ENCODE measurements at regions not wholly inside any gene's neighbourhood (a gene's known extent, or its start where the extent isn't known, plus 50 kb on each side); places are given as distances from the start of the nearest gene placed in this dataset.
"Not testable (repeated sequence)": the region's sequence is repeated elsewhere in the genome, so short reads cannot be mapped to it uniquely, and the experiment has no call there.

DNA sequence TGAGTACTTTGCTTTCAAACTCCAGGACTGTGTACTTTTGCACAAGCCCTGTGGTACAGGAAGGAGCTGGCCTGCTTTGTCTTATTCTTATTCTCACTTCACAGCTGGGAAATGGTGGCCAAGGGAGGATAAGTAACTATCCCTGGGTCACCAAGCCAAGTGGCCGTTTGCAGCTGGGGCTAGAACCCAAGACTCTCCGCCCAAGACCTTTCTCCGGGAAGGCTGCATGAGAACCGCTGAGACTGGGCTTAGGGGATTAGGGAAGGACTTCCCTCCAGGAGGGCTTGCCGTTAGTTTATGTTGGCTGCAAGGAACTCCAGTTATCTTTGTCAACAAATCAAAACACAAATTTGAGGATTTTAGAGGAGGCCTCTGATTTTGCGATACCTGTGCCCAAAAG lies 109.5 kb upstream of the ADRA1D start:
- no peak for DNase-seq (ENCODE audit: low read depth in 2 of 2)

DNA sequence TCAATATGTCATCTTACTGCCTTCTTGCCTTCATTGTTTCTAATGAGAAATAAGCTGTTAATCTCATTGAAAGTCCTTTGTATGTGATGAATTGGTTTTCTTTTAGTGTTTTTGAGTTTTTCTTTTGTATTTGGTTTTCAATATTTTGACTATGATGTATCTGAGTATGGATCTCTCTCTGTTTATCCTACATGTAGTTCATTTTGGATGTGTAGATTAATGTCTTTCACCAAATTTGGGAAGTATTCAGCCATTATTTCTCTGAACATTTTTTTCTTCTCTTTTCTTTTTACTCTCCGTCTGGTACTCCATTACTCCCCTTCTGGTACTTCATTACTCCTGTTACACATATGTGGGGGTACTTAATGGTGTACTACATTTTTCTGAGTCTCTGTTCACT lies 103.3 kb upstream of the ADRA1D start:
- no peak for DNase-seq (ENCODE audit: low read depth in 2 of 2)

DNA sequence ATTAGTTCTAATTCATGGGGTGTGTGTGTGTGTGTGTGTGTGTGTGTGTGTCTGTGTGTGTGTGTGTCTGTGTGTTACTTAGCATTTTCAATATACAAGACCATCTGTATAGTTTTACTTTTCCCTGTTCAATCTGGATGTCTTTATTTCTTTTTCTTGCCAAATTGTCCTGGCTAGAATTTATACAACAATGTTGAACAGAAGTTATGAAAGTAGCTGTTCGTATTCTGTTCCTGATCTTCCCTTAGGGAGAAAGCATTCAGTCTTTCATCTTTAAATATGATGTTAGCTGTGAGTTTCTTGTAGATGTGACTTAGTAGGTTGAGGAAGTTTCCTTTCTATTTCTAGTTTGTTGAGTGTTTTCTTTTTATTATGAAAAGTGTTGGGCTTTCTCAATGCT lies 101.0 kb upstream of the ADRA1D start:
- no peak for DNase-seq (ENCODE audit: low read depth in 2 of 2)

DNA sequence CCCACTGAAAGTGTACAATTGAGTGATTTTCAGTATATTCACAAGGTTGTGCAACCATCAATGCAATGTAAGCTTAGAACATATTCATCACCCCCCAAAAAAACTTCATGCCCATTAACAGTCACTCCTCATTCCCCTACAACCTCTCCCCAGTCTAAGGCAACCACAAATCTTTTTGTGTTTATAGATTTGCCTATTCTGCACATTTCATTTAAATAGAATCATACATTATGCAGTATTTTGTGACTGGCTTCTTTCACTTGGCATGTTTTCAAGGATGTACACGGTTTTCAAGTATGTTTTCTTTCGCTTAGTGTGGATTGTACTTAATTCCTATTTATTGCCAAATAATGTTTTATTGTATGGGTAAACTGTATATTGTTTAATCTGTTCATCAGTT lies 95.6 kb upstream of the ADRA1D start:
- DNase-seq (ENCODE audit: low read depth in 2 of 2): no peak

DNA sequence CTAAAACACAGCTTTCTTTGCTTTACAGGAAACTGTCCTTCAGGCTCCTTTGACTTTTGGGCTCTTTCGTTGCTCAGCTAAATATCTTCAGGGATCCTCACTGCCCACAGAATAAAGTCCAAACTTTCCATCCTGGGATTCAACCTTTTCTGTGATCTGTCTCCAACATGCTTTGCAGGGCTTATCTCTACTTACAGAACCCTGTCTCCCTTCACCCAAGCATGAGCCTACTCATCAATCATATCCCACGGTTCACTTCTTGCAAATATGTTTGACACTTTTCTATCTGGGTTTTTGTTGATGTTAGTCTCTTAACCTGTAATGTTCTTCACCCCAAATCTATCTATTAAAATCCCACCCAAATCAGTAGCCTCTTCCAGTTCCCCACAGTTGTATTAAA lies 93.5 kb upstream of the ADRA1D start:
- DNase-seq (ENCODE audit: low read depth in 2 of 2): no peak

DNA sequence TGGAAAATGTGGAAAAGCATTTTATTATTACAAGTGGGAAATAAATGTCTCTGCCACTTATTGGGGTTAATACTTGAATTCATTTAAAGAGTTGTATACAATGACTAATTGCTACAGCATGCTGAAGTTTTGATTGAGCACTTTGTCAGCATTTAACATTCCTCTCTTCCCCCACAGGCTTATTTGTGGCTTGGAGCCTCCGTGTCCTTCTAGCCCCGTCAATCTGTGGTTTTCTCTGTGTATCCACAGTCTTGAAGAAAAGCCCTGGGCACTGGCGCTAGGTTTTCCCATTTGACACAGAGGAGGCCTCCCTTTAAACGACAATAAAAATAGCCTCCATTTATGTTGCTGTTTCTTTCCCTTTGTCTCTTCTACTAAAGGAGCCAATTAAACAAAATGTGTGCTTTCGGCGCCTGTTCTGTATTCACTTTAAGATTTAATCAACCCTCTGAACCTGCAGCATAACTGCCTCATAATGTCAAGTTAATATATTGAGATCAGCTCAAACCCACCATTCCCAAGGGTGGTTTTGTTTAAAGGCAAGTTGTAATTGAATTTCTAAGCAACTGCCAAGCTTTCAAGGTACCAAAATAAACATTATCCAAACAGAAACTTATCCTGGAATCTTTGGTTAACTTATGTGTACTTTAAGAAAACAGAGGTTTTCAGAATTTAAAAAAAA lies 92.9 kb upstream of the ADRA1D start:
- DNase-seq (ENCODE audit: low read depth in 2 of 2): no peak

DNA sequence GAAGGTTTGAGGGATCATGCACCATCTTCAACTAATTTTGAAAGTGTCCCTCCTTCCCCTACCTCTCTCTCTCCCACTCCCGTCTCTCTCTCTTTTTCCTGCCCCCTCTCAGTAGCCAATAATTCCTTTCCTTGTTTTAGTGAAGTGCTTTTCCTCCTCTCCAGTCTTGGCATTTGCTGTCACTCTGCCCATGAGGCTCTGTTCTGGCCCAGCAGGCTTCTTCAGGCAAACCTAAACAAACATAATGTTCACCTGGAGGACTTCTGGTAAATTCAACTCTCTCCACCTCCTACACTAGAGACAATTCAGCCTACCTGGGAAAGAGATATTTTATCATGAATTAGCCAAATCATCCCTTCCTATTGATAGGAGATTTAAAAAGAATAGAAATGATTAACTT lies 86.6 kb upstream of the ADRA1D start:
- no peak for DNase-seq (ENCODE audit: low read depth in 2 of 2)

DNA sequence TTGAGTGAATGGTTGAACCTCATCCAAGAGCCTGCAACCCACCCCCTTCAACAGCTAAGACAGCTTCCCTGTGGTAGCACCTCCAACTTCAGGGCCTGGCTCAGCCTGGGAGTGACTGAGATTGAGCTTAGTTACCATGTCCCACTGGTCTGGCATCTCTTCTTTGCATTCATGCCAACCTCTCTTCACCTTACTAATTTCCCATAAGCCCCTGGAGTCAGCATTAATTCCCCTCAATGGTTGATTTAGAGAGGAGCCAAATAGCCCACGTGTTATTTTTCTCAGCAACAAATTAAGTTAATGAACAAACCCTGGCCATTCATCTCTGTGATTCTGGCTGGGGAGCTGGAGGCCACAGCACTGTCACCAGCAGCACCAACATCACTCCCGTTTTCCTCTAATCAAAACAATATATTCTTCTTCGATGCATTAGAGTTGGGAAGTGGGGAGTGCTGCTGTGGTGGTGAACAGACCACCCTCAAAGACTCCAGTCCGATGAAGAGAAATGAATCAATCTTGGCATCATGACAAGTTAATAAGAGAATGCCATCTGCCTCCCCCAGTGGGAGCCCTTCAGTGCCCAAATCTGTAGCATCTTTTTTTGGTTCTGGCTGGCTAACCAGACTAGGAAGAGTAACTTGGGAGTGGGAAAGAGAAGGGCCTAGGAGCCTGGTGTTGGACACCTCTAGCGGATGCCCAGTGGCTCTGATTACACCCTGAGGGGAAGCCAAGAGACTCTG lies 83.2 kb upstream of the ADRA1D start:
- DNase-seq (ENCODE audit: low read depth in 2 of 2): no peak

DNA sequence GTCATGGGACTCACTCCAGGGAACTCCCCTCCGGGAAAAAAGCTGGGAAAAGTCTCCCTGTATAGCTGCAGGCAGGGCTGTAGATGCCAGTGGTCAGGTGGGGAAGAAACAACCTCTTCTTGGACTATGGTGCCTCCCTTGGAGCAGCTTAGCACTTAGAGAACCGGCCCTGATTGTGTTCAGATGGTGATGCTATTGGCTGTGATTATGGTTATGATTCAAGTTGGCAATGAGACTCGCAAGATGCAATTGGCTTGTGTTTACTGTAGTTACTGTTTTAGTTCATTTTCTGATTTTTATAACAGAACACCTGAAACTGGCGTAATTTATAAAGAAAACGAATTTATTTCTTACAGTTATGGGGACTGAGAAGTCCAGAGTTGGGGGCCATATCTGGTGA lies 80.9 kb upstream of the ADRA1D start:
- no peak for DNase-seq (ENCODE audit: low read depth in 2 of 2)

DNA sequence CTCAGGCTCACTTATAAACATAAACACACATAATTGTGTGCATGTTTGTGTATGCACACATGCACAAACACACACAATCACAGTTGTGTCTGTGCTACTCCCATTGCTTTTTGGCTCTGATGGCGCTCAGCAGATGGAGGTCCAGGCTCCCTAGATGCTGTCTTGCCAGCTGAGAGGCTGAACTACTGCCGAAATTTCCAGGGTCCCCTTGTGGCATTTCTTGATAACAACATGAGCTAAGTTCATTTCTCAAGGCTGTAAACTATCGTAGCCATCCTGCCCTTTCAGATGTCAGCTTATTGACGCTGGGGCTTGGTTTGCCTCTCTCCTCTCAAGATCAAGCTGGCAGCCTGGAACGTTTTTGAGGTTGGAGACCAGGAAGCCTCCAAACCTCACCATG lies 80.1 kb upstream of the ADRA1D start:
- no peak for DNase-seq (ENCODE audit: low read depth in 2 of 2)

DNA sequence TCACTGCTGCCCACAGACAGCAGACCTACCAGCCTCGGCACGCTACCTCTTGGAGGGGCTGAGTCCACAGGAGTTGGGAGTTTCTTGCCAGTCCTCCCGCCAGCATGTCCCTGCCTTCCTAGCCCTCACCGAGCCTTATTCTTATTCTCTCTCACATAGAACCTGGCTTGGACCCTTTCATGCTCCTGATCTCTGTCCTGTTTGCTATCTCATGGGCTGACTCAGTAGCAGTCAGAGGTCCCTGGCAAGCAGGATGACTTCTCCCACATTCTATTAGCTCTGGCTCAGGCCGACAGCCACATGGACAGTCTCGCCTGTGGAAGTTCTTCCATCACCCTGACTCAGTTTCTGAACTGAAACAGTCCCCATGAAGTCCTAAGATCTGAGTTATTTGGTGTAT lies 79.5 kb upstream of the ADRA1D start:
- DNase-seq (ENCODE audit: low read depth in 2 of 2): no peak

DNA sequence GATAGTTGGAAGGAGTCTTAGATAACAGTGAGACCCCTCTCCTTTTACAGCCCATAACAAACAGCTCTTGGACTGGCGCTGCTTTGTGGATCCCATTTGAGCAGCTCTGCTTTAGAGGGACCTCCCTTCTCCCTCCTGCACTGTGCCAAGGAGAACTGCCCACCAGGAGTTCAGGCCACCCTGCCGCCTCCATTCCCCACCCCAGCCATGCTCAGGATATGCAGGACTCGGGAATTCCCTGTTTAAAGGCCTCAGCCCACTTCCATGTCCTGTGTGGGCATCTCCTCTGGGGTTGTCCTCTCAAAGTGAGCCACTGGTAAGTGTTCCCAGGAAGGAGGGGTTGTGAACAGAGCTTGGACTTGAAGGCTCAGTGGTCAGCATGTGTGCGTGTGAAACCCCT lies 78.9 kb upstream of the ADRA1D start:
- no peak for DNase-seq (ENCODE audit: low read depth in 2 of 2)

DNA sequence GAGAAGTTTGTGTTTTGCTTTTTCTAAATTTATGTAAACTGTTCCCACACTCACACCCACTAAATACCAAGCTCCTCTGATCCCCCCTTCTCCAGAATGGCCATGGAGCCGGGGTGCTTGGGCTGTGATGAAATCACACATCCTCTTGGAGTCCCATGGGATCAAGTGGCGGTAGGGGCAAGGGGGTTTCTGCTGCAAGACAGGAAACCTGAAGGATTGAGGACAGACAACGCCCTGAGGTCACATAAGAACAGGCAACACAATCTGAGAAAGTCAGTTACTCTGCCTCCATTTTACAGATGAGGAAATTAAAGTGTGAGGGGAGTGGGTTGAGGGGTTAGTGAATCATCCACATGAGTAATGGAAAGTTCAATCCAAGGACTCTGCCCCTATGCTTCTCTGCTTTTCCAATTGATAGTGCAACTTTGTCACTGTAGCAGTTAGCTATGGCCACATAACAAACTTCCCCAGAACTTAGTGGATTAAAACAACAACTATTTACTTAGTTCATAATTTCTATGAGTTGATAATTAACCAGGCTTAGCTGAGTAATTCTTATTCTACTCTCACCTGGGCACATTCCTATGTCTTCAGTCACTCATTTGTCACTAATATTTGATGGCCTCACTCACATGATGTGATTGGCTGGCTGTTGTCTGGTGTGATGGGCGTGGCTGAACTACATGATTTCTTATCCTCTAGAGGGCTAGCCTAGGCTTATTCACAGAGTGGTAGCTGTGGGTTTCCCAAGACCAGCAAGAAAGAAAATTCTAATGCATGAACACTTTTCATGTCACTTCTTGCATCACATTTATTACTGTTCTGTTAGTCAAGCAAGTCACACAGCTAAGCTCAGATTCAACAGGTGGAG lies 77.3 kb upstream of the ADRA1D start:
- DNase-seq (ENCODE audit: low read depth in 2 of 2): no peak

DNA sequence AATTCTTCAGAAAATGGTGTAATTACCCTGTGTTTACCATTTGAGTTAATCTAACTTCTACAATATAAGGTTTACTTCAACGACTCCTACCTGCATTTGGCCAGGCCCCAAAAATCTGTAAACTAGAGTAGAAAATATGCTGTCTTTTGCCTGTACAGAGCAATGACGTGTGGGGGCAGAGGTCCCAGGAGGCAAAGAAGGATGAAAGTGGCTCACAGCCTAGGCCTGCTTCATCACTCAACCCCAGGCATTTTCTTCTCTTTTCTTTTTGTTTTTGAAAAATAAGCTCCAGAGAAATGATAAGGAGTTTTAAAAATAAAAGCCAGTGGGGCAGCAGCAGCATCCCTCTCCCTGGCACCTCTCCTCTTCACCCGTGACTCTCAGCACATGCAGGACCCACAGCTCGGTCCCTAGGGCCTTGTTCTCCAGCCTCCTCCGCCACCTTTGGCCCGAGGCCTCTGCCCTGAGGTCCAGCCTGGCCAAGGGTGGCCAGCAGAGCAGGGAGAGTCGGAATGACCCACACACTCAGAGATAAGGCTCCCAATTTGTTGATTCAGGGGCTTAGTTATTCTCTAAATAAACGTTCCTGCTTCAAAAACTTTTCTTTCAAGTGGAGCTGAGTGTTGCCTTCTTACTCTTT lies 76.6 kb upstream of the ADRA1D start:
- DNase-seq (ENCODE audit: low read depth in 2 of 2): no peak

DNA sequence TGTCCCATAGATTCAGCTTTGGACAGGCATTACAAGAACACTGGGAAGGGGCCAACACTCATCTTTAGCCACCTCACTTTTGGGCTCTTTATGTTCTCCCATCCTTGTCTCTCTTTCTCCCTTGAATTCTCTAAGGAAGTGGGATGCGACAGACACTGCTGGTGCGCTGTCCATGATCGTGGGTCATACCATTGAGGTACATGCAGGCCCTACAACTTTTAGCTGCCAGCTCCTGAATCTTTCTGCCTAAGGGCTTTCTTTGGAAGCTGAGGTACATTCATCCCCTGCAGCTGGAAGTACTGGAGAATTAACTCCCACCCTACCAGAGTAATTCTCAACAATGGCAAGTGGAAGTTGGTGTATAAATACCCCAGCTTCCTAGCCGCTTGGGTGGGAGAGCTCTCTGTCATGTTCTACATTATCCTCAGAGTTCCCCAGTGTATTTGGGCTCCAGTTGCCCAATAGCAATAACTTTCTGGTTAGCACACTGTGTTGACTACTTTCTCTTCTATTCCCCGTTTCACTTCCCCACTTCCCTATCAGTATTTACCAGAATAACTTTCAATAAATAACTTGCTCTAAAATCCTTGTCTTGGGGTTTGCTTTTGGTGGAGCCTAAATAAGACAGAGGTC lies 75.6 kb upstream of the ADRA1D start:
- DNase-seq (ENCODE audit: low read depth in 2 of 2): no peak

DNA sequence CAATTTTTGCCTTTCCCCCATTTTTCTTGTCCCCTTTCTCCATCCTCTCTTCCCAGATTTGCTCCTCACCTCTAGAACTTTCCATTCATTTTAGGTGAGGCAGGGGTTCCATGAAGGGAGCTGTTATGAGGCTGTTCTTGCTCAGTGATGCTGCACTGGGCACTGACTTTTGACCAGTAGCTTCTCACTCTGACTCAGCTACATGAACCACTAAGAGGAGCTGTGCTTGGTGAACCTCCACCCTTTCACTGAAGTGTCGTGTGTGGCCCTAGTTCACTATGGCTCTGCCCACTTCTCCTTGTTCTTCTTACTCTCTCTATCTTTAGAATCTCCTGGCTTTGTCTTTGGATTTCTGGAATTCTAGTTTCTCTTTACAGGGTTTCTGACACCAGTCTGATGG lies 73.4 kb upstream of the ADRA1D start:
- no peak for DNase-seq (ENCODE audit: low read depth in 2 of 2)

DNA sequence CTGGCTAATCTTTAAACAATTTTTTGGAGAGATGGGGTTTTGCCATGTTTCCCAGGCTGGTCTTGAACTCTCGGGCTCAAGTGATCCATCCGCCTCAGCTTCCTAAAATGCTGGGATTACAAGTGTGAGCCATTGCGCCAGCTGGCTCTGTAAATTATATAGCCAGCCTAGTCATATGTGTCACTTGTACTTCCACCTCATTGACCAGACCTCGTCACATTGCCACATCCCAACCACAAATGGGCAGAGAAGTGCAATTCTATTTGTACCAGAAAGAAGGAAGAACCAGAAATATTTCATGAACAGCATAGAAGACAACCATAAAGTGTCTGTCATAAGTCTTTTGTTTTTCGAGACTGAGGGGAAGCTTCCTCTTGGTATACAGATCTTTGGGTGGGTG lies 71.2 kb upstream of the ADRA1D start:
- DNase-seq (ENCODE audit: low read depth in 2 of 2): no peak

DNA sequence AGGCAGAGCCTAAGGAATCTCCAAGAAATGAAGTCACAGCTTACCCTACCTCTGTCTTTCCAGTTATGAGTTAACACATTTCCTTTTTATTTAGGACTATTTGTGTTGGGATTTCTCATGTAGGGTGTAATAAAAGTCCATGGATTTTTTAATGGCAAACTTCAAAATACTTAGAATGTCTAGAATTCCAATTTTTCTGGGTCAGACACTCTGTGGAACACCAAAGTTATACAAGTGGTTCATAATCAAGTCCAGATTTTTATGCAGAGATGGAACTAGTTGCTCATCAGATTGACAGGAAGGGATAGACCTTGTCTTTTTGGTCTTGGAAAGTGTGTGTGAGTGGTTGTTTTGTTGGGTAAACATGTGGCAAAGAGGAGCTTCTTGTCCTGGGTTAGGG lies 69.8 kb upstream of the ADRA1D start:
- no peak for DNase-seq (ENCODE audit: low read depth in 2 of 2)

DNA sequence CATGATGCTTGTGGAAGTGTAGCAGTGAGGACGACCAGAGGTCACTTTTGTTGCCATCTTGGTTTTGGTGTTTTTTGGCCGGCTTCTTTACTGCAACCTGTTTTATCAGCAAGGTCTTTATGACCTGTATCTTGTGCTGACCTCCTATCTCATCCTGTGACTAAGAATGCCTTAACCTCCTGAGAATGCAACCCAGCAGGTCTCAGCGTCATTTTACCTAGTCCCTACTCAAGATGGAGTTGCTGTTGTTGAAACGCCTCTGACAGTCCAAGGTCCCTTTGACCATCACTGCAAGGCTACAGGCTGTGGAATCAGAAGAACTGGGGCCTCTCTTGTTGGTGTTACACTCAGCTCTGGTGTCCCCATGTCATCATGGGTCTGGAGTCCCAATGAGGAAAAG lies 61.5 kb upstream of the ADRA1D start:
- not testable (repeated sequence) for DNase-seq (ENCODE audit: low read depth in 2 of 2)

DNA sequence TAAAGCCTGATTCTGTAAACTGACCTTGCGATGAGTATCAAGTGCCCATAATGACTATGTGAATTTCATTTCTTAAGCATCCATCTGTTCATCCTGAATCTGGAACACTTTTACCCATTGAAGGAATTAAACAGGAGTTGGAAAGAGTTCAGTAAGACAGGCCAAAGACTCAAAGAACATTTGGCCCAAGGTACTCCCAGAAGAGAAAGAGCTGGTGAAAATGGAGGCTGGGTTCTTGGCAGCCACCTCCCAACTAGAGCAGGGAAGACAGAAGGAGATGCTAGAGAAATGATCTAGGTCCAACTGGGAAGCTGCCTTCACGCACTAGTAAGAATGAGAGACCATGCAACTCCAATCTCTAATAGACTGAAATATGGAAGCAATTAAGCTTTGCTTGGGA lies 57.1 kb upstream of the ADRA1D start:
- no peak for DNase-seq (ENCODE audit: low read depth in 2 of 2)

DNA sequence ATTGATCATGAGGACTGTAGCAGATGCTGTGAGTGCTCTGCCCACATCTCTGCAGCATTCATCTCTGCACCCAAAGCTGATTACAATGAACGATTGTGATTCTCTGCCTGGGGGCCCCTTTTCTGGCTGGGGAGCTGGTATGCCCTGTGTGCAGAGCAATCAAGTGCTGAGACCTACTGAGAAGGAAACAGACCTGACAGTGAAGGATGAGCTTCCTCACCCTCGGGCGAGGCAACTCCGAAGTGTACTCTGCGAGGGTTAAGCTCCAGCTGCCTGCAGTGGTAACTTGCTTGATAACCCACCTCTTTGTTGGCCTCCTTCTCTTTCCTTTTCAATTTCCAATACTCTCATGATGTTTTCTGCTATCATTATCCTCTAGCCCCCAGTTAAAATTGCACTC lies 56.0 kb upstream of the ADRA1D start:
- no peak for DNase-seq (ENCODE audit: low read depth in 2 of 2)

DNA sequence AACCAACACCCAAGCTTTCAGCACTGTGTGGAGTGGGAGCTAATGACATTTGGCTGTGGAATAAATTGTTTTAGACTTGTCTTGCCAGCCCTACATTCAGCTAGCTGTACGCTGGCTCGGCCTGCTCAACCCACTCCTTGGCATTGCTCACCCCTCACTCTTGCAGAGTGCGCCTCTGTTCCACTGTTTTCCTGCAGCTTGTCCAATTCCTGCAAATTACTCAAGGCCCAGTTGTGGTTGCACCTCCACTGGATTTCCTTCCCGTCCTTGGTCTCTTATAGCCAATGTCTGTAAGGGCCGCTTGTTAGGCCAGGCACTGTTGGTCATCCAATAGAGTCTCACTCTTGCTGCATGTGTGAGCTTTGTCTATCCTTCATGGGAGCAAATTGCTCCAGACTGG lies 55.5 kb upstream of the ADRA1D start:
- no peak for DNase-seq (ENCODE audit: low read depth in 2 of 2)

All from stimulated activated CD4-positive, alpha-beta T cell treated with anti-CD3 and anti-CD28 coated beads, Interleukin-4, amount 100 ng/mL, for 48 hours (primary cell).